ENCODE measurements at regions not wholly inside any gene's neighbourhood (a gene's known extent, or its start where the extent isn't known, plus 50 kb on each side); places are given as distances from the start of the nearest gene placed in this dataset.

DNA sequence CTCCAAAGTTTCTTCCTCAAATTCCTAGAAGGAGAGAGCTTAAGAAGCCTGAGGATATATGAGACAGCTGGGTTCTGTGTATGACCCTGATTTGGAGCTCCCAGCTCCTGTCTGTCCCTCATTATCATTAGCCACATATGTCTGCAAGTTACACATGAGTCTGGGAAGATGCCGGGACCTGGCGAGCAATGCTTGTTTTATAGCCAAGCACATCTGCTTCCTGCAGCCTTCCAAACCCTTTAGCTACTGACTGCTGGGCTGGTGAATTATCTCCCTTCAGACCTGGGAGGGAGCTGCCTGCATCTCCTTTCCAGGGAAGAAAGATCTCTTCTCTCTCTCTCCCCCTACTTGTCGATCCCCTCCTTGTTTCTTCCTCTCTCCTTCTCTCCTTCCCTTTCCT is 556.7 kb upstream of the BOD1L1 start:
- DNase-seq, result no peak

DNA sequence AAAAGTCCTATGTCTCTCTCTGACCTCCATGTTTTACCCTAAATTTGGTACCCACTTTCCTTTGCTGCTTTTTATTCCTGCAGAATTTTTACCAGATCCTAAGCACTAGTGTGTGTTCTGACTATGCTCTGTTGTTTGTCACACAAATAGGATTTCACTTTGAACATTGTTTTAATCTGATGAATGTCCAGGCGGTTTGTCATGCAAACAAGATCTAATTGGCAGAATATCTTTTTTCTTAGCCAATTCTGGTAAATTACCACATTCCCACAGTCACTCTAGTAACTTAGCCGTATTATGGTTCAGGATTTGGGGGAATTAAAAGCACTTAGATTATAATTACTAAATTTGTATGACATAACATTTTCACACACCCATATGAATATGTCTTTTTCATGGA is 557.2 kb upstream of the BOD1L1 start:
- no peak for DNase-seq

GRCh38 chr4:14188214-14188613 is 560.7 kb upstream of the BOD1L1 start:
- DNase-seq, result peak in 1 of 3 experiments; percentile 11

DNA sequence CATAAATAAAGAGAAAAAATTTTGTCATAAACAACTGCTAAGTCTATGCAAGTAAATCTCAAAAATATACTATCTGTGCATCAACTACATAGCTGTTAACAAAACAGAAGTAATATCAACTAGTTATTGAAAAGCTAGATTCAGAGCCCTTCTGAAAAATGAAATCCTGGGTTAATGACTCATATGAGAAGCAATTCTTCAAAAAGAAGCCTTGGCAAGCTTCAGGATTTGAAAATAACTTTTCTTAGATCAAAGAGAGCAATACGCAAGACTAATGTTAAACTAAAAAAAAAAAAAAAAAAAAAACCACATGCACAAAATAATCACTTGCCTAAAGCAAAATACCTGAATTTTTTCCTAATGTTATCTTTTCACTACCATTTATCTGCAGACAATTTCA is 566.1 kb upstream of the BOD1L1 start:
- DNase-seq, result no peak

DNA sequence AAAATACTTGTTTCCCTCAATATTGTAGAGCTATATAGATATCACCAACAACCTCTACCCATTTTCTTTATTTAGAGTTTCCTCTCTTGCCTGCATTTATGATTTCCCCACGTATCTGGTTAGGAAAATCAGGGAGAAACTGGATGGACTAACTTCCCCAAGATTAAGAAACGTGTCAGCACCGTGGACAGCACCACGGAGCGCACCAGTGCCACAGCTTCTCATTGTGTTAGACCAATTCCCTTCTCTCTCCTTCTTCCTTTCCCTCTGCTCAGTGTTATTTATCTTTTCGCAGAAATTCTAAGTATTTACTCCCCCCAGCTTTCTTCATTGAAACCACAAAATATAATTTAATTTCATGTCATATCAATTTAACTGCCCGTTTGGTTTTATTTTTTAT is 568.6 kb upstream of the BOD1L1 start:
- DNase-seq, result no peak

- no peak for DNase-seq
These were observed 587.7 kb upstream of the BOD1L1 start for GRCh38 chr4:14215116-14215770.

DNA sequence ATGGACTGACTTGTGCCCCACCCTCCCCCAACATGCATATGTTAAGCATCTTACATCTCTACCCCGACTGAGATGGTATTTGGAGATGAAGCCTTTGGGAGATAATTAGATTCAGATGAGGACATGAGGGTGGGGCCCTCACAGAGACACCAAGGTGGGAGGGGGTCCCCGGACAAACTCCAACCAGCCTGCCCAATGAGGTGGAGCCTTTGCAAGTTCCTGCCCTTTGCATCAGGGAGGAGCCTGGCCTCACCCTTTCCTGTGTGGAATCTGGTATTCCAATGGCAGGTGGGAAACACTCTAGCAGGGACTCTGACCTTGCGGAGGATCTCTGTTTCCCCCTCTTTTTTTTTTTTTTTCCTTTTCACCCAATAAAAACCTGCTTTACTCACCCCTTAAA is 589.9 kb upstream of the BOD1L1 start:
- no peak for DNase-seq

GRCh38 chr4:14218641-14219040 is 591.1 kb upstream of the BOD1L1 start:
- peak in 2 of 3 experiments; percentile 32 to 59 for DNase-seq

- no peak for DNase-seq
These were observed 593.7 kb upstream of the BOD1L1 start for GRCh38 chr4:14221176-14221575.

DNA sequence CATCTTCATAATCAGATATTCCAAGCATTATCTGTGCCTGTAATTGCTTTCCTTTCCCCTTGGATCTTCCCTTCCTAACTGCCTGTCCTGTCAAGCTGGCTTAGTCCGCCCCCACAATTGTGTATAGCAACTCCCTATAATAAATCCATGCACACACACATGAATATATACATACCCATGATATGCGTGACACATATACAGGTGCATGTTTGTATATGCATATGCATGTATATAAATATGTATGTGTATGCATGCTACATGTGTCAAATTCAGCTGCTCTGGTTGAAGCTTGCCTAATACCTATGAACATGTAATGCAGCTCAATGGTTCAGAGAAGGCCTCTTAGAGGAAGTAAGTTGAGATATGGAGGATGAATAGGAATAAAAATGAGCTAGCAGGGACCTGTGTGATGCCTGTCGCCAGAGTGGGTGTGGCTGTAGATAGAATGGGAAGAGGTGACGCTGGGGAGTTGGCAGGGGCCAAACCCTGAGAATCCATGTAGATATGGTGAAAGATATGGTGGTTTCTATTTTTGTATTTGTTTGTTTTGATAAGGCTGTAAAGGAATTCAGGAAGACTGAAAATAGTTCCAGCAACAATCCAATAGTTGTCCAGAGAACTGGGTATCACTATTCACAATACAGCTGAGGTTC is 595.0 kb upstream of the BOD1L1 start:
- no peak for DNase-seq

DNA sequence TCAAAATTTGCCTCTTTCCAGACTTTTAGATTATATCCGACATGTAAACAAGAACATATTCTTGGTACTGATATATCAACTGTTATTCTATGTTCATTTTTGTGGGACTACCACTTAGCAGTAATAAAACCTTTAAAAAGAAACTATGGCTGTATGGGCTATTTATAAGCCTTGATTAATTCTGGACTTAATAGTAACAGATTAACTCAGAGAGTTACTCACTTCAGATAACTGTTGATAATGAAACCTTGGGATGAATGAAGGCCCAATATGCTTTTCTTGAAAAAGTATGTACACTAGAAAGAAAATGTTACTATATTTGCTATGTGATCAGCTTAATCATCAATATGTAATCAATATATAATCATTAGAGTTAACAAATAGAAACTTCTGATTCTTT is 595.9 kb upstream of the BOD1L1 start:
- no peak for DNase-seq

GRCh38 chr4:14225688-14226207 is 598.2 kb upstream of the BOD1L1 start:
- peak; percentile 67 to 95 (median 90) for DNase-seq

DNA sequence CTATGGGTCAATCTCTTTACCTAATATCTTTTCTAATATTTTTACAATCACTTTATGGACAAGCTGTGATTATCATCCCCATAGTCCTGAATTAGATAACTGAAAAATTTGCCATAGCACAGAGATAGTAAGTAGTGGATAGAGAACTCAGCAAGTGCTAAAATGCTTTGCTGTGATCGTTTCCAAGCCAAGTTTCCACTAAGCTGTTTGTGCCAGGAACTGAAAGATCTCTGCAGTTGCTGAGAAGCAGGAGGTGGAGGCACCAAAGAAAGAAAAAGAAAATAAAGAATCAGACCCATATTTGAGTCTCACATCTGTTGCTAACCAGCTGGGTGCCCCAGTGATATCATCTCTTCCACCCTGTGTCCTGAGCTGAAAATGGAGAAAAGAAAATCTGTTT is 605.6 kb upstream of the BOD1L1 start:
- no peak for DNase-seq

DNA sequence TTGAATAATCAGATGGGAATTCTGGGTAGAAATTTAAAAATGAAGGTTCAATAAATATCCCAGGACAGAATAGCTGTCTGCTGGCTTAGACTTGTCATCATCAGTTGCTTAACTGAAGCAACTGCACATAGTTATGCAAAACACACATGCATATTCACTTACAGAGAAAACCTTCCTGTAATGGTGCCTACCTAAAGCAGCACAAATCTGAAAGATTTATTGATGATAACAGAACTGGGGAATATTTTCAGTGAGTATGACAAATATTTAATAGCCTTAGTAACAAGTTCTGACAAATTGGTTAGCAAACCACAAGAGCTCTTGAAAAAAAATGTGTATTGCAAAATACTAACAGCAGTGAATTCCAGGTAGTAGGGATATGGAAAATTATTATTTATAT is 606.8 kb upstream of the BOD1L1 start:
- no peak for DNase-seq

GRCh38 chr4:14236359-14236758 is 608.8 kb upstream of the BOD1L1 start:
- no peak for DNase-seq

GRCh38 chr4:14237911-14238310 is 610.4 kb upstream of the BOD1L1 start:
- DNase-seq, result no peak

GRCh38 chr4:14241574-14241973 is 614.0 kb upstream of the BOD1L1 start:
- no peak for DNase-seq

- peak; percentile 22 to 63 (median 41) for DNase-seq
These were observed 620.2 kb upstream of the BOD1L1 start for GRCh38 chr4:14247767-14248166.

DNA sequence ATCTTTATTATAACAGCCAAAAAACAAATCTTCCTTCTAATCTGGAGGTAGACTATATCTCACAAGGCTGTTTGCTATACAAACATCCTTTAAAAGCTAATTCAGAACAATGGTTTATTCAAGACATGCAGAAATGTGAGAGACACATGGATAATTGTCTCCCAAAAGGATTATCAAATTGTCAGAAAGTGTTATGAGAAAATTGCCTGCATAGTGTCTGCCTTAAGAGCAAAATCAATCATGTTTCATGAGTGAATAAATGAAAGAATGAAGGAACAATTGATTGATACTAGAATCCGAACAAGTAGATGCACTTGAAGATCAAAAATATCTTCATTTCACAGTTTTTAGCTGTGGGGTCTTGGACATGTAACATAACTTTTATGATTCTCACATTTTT is 621.7 kb upstream of the BOD1L1 start:
- no peak for DNase-seq

GRCh38 chr4:14254252-14254651 is 626.7 kb upstream of the BOD1L1 start:
- DNase-seq, result peak in 1 of 3 experiments; percentile 30

- peak in 1 of 3 experiments; percentile 19 for DNase-seq
These were observed 627.4 kb upstream of the BOD1L1 start for GRCh38 chr4:14254926-14255325.

DNA sequence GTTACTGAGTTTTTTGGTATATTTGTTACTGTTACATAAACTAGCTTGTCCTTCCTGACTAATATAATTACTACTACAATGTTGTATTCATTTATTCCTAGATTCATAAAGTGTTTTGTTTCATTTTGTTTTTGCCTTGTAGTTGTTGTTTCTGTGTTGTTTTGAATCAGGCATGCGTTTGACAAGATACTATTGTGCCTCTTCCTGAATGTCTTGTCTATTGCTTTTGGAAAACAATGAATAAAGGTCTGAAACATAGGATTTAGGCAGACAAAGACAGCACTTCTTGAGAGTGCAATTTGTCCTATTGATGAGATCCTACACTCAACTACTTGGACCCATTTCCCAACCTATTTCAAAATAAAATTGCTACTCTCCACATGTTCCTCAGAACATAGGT is 630.4 kb upstream of the BOD1L1 start:
- DNase-seq, result no peak

GRCh38 chr4:14259936-14260335 is 632.4 kb upstream of the BOD1L1 start:
- DNase-seq, result no peak

GRCh38 chr4:14260591-14260990 is 633.1 kb upstream of the BOD1L1 start:
- DNase-seq, result no peak

DNA sequence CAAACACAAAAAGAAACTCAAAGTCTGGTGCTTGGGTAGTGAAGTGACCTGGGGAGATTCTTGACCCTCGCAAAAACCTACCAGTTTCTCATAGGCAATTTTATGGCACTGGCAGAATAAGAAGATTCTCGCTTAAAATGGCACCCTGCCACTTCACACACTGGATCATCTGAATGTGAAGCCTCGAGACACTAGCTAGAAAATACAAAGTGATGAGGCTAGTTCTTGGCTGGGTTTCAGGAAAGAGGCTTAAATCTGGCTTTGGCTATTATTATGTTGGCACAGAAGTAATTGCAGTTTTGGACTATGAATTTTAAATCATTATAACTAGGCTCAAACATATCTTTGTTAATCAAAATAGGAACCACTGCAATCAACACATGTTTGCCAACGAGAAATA is 634.7 kb upstream of the BOD1L1 start:
- DNase-seq, result no peak

All from NCI-H1417 (cell line).